GM18511 (cell line): ENCODE measurements at regions not wholly inside any gene's neighbourhood (a gene's known extent, or its start where the extent isn't known, plus 50 kb on each side); places are given as distances from the start of the nearest gene placed in this dataset.

Source experiments
- ATAC-seq: cut with Tn5 transposase; IDR thresholded peaks from one replicate; pipeline ENCODE4 v1.9.1; 2021; ENCODE audit warnings: mild to moderate bottlenecking, moderate library complexity; ENCODE audit not compliant: unreplicated experiment

- peak; percentile 87 for ATAC-seq
These were observed 73.4 kb upstream of the KCNMA1 start for GRCh38 chr10:77710759-77711682.

GRCh38 chr10:77710081-77710551 lies 72.5 kb upstream of the KCNMA1 start:
- ATAC-seq, result peak; percentile 50

- ATAC-seq, result no peak
These were observed 70.0 kb upstream of the KCNMA1 start for GRCh38 chr10:77707570-77707969.

- ATAC-seq, result peak; percentile 55
These were observed 64.6 kb upstream of the KCNMA1 start for GRCh38 chr10:77702166-77702565.

- ATAC-seq, result no peak
These were observed 62.5 kb upstream of the KCNMA1 start for GRCh38 chr10:77700086-77700485.

- no peak for ATAC-seq
These were observed 61.6 kb upstream of the KCNMA1 start for GRCh38 chr10:77699080-77699645.

GRCh38 chr10:77698267-77698931 lies 60.8 kb upstream of the KCNMA1 start:
- no peak for ATAC-seq

GRCh38 chr10:77696584-77696983 lies 59.0 kb upstream of the KCNMA1 start:
- no peak for ATAC-seq

GRCh38 chr10:77695186-77695585 lies 57.6 kb upstream of the KCNMA1 start:
- no peak for ATAC-seq

GRCh38 chr10:77692782-77693181 lies 55.2 kb upstream of the KCNMA1 start:
- no peak for ATAC-seq

GRCh38 chr10:77689339-77689738 lies 51.7 kb upstream of the KCNMA1 start:
- no peak for ATAC-seq

GRCh38 chr10:77687621-77688020 lies 50.0 kb upstream of the KCNMA1 start:
- ATAC-seq, result no peak
